T-helper 17 cell (primary cell): ENCODE measurements at regions not wholly inside any gene's neighbourhood (a gene's known extent, or its start where the extent isn't known, plus 50 kb on each side); places are given as distances from the start of the nearest gene placed in this dataset.
"Not testable (repeated sequence)": the region's sequence is repeated elsewhere in the genome, so short reads cannot be mapped to it uniquely, and the experiment has no call there.

Source experiments
- ATAC-seq: fragments of 150-1000 bp; cut with Tn5 transposase; 2 replicates; pipeline ENCODE4 v1.10.0; 2021; ENCODE audit warnings: mild to moderate bottlenecking, moderate library complexity
- DNase-seq, 3 donors: peaks; one replicate each; pipeline versions ENCODE4 v3.0.0 to v3.0.0-alpha.2; 2020 to 2021
- H3K9me3 ChIP-seq: one replicate; pipeline ENCODE4 v1.7.0; 2013; ENCODE audit warnings: low read length, mild to moderate bottlenecking; ENCODE audit not compliant: control insufficient read depth, poor library complexity, severe bottlenecking
- H3K27ac Mint-ChIP-seq: one replicate; pipeline ENCODE4 v1.8.0; 2022; ENCODE audit warnings: mild to moderate bottlenecking, moderate library complexity, mixed read lengths
- H3K27me3 Mint-ChIP-seq: one replicate; pipeline ENCODE4 v1.8.0; 2022; ENCODE audit warnings: mixed read lengths
- H3K36me3 Mint-ChIP-seq: one replicate; pipeline ENCODE4 v1.8.0; 2022; ENCODE audit warnings: low read depth, mixed read lengths
- H3K4me1 Mint-ChIP-seq: one replicate; pipeline ENCODE4 v1.8.0; 2022; ENCODE audit warnings: mild to moderate bottlenecking, mixed read lengths
- H3K4me3 Mint-ChIP-seq: one replicate; pipeline ENCODE4 v1.8.0; 2022; ENCODE audit warnings: mild to moderate bottlenecking, moderate library complexity, mixed read lengths

GRCh38 chr20:55439070-55439469 lies 566.2 kb downstream of the CBLN4 start:
- H3K27me3 Mint-ChIP-seq, result no peaks in the 10 kb centered on the region
- H3K4me1 Mint-ChIP-seq, result no peaks in the 10 kb centered on the region
- DNase-seq, result no peak
- no peak for ATAC-seq
- no peaks in the 10 kb centered on the region for H3K9me3 ChIP-seq
- no peak overlapping the region for H3K27ac Mint-ChIP-seq
- H3K36me3 Mint-ChIP-seq, result no peaks in the 10 kb centered on the region
- H3K4me3 Mint-ChIP-seq, result no peak overlapping the region

GRCh38 chr20:55437798-55438415 lies 567.4 kb downstream of the CBLN4 start:
- DNase-seq, result no peak
- Mint-ChIP-seq H3K27ac (no peak overlapping the region), H3K4me1 (no peaks in the 10 kb centered on the region), H3K36me3 (no peaks in the 10 kb centered on the region), H3K4me3 (no peak overlapping the region), H3K27me3 (no peaks in the 10 kb centered on the region)
- H3K9me3 ChIP-seq, result no peaks in the 10 kb centered on the region
- ATAC-seq, result no peak

GRCh38 chr20:55424968-55425367 lies 580.4 kb downstream of the CBLN4 start:
- Mint-ChIP-seq H3K27me3 (no peaks in the 10 kb centered on the region), H3K36me3 (no peaks in the 10 kb centered on the region), H3K4me3 (no peak overlapping the region), H3K27ac (no peak overlapping the region), H3K4me1 (no peaks in the 10 kb centered on the region)
- no peak for DNase-seq
- ATAC-seq, result no peak
- no peaks in the 10 kb centered on the region for H3K9me3 ChIP-seq

GRCh38 chr20:55424476-55424875 lies 580.8 kb downstream of the CBLN4 start:
- no peaks in the 10 kb centered on the region for H3K9me3 ChIP-seq
- Mint-ChIP-seq H3K36me3 (no peaks in the 10 kb centered on the region), H3K27ac (no peak overlapping the region), H3K4me3 (no peak overlapping the region), H3K4me1 (no peaks in the 10 kb centered on the region), H3K27me3 (no peaks in the 10 kb centered on the region)
- ATAC-seq (no peak), DNase-seq (no peak)

- no peak overlapping the region for H3K4me3 Mint-ChIP-seq
- ATAC-seq, result no peak
These were observed 587.5 kb downstream of the CBLN4 start for GRCh38 chr20:55417836-55418235.

GRCh38 chr20:55415567-55416142 lies 589.7 kb downstream of the CBLN4 start:
- Mint-ChIP-seq H3K4me1 (no peaks in the 10 kb centered on the region), H3K27ac (no peak overlapping the region), H3K4me3 (no peak overlapping the region), H3K36me3 (no peaks in the 10 kb centered on the region), H3K27me3 (no peaks in the 10 kb centered on the region)
- DNase-seq (no peak), ATAC-seq (no peak)
- no peaks in the 10 kb centered on the region for H3K9me3 ChIP-seq

More at GRCh38 chr20:55417836-55418235, 587.5 kb downstream of the CBLN4 start:
- no peaks in the 10 kb centered on the region for H3K36me3 Mint-ChIP-seq
- DNase-seq, result no peak
- no peaks in the 10 kb centered on the region for H3K27me3 Mint-ChIP-seq
- no peaks in the 10 kb centered on the region for H3K9me3 ChIP-seq
- H3K27ac Mint-ChIP-seq, result no peak overlapping the region
- no peaks in the 10 kb centered on the region for H3K4me1 Mint-ChIP-seq

- not testable (repeated sequence) for H3K4me1 Mint-ChIP-seq, DNase-seq, H3K27me3 Mint-ChIP-seq, H3K4me3 Mint-ChIP-seq, ATAC-seq, H3K9me3 ChIP-seq, H3K36me3 Mint-ChIP-seq, H3K27ac Mint-ChIP-seq
These were observed 592.8 kb downstream of the CBLN4 start for GRCh38 chr20:55412508-55412907.

- no peak overlapping the region for H3K4me3 Mint-ChIP-seq
- H3K27ac Mint-ChIP-seq, result no peak overlapping the region
- no peak for ATAC-seq
- H3K27me3 Mint-ChIP-seq, result no peaks in the 10 kb centered on the region
- H3K36me3 Mint-ChIP-seq, result no peaks in the 10 kb centered on the region
- DNase-seq, result no peak
- H3K9me3 ChIP-seq, result no peaks in the 10 kb centered on the region
- H3K4me1 Mint-ChIP-seq, result no peaks in the 10 kb centered on the region
These were observed 598.4 kb downstream of the CBLN4 start for GRCh38 chr20:55406891-55407290.

- Mint-ChIP-seq H3K4me3 (no peak overlapping the region), H3K36me3 (no peaks in the 10 kb centered on the region), H3K4me1 (no peaks in the 10 kb centered on the region), H3K27ac (no peak overlapping the region), H3K27me3 (no peaks in the 10 kb centered on the region)
- peaks cover 3% of the 10 kb centered on the region for H3K9me3 ChIP-seq
- DNase-seq, result no peak
- ATAC-seq, result no peak
These were observed 610.7 kb downstream of the CBLN4 start for GRCh38 chr20:55394592-55394991.

- Mint-ChIP-seq H3K27me3 (no peaks in the 10 kb centered on the region), H3K27ac (no peak overlapping the region), H3K4me3 (no peak overlapping the region), H3K36me3 (no peaks in the 10 kb centered on the region), H3K4me1 (no peaks in the 10 kb centered on the region)
- ATAC-seq, result no peak
- DNase-seq, result no peak
- peaks cover 3% of the 10 kb centered on the region for H3K9me3 ChIP-seq
These were observed 614.5 kb downstream of the CBLN4 start for GRCh38 chr20:55390791-55391190.

GRCh38 chr20:55386686-55387085 lies 618.6 kb downstream of the CBLN4 start:
- H3K4me1 Mint-ChIP-seq, result no peaks in the 10 kb centered on the region
- H3K36me3 Mint-ChIP-seq, result no peaks in the 10 kb centered on the region
- DNase-seq, result no peak
- no peak overlapping the region for H3K27ac Mint-ChIP-seq
- no peak overlapping the region for H3K4me3 Mint-ChIP-seq
- no peaks in the 10 kb centered on the region for H3K9me3 ChIP-seq
- no peaks in the 10 kb centered on the region for H3K27me3 Mint-ChIP-seq
- no peak for ATAC-seq

GRCh38 chr20:55375920-55376319 lies 629.4 kb downstream of the CBLN4 start:
- ATAC-seq, result no peak

GRCh38 chr20:55365745-55366144 lies 639.6 kb downstream of the CBLN4 start:
- no peaks in the 10 kb centered on the region for H3K36me3 Mint-ChIP-seq
- H3K9me3 ChIP-seq, result no peaks in the 10 kb centered on the region
- ATAC-seq (no peak), DNase-seq (no peak)
- H3K4me1 Mint-ChIP-seq, result no peaks in the 10 kb centered on the region
- no peaks in the 10 kb centered on the region for H3K27me3 Mint-ChIP-seq
- no peak overlapping the region for H3K27ac Mint-ChIP-seq
- H3K4me3 Mint-ChIP-seq, result no peak overlapping the region

More at GRCh38 chr20:55375920-55376319, 629.4 kb downstream of the CBLN4 start:
- Mint-ChIP-seq H3K36me3 (no peaks in the 10 kb centered on the region), H3K4me1 (no peaks in the 10 kb centered on the region), H3K27ac (no peak overlapping the region), H3K4me3 (no peak overlapping the region), H3K27me3 (no peaks in the 10 kb centered on the region)
- no peaks in the 10 kb centered on the region for H3K9me3 ChIP-seq
- no peak for DNase-seq

- H3K27ac Mint-ChIP-seq, result no peak overlapping the region
- no peaks in the 10 kb centered on the region for H3K4me1 Mint-ChIP-seq
- no peaks in the 10 kb centered on the region for H3K27me3 Mint-ChIP-seq
- H3K36me3 Mint-ChIP-seq, result no peaks in the 10 kb centered on the region
- no peaks in the 10 kb centered on the region for H3K9me3 ChIP-seq
- ATAC-seq (no peak), DNase-seq (no peak)
- H3K4me3 Mint-ChIP-seq, result no peak overlapping the region
These were observed 644.4 kb downstream of the CBLN4 start for GRCh38 chr20:55360895-55361294.
